NOMO-1 treated with DMSO at 0.1 percent for 48 hours (cell line): ENCODE measurements at regions not wholly inside any gene's neighbourhood (a gene's known extent, or its start where the extent isn't known, plus 50 kb on each side); places are given as distances from the start of the nearest gene placed in this dataset.

Experiments
- DNase-seq: peaks from one replicate; lab custom pipeline; 2025; ENCODE audit not compliant: unreplicated experiment; lab: John Stamatoyannopoulos, UW

DNA sequence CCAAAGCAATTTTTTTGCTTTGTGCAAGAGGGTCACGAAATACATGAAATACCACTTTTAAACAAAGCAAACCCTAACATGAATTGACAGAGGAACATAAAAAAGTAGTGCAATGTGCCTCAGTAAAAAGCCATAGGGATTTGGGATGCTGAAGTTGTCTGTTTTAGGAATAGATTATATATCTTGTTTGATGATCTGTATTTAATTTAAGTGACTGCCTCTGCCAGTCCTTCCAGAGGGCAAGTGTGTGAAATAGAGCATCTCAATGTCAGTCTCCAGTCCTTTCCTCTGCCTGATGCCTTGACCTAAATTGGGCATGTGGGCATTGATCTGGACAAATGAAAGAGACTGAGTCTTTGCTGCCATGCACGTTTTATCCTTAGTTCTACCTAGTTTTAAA lies 222.8 kb downstream of the PTPRC start:
- DNase-seq: no peak

DNA sequence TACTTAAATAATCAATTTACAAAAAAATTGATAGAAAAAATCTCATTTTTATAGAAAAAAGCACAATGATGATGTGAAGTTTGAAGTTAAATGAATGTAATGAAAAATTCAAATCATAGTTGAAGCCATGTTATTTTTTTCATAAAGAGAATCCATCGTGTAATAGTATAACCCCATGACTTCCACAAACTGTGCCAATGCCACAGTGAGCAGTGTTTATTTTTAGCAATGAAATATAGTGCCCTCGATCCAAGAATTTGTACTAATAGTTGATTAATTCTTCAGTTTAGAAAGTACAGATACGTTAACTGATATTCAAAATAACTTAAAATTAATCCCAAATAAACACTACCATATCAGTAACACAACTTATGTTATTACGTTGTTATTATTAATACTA lies 225.9 kb downstream of the PTPRC start:
- DNase-seq: no peak

DNA sequence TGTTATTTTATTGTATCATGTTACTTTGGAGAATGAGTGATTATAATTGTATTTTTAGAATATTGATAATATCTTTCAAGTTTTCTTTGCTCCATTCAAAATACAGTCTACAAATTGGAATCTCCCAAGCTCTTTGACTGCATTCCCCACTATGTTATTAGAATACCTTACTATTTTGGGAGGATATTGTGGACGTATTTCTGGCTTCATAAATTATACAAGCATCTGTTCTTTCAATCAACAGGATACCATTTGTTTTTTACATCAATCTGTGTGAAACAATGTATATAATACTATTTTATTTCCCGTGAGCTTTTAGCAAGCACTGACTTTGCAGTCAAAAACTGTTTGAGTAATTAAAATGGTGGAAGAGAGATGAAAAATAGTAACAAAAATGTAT lies 226.5 kb downstream of the PTPRC start:
- no peak for DNase-seq

DNA sequence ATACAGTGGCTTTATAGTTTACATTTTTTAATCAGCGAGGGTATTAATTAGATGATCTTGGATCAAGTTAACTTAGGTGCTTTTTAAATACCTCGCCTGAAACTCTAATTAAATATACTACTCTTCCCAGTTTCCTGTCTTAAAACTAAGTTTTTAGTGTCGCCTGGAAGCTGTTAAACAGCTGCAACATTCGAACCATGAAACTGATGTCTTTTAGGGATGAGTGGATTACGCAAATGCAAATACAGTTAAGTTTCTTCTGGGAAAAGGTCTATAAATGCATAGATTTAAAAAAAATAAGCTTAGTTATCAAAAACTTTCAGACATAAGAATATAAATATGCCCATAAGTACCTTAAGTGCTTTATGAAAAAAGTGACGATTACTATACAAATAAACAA lies 228.3 kb downstream of the PTPRC start:
- DNase-seq: no peak

DNA sequence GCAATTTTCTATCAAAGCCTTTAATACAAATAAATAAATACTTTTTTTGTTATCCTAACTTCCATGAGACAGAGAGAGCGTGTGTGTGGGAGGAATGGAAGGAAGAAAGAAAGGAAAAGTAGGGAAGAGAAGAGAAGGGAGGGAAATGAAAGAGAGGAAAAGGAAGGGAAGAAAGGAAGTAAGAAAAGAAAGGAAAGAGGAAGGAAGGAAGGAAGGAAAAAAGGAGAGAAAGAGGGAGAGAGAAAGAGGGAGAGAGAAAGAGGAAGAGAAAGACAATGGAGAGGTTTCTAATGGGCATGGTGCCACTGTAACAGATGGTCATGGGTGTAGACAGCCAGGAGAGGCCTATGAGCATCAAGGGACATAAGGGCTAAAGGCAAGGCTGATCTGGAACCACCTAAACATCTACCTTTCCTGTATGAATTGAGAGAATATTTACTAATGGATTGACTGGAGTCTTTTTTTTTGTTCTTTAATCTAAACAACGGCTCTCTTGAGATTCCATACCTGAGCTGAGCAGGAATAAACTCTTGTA lies 234.9 kb downstream of the PTPRC start:
- DNase-seq: no peak

DNA sequence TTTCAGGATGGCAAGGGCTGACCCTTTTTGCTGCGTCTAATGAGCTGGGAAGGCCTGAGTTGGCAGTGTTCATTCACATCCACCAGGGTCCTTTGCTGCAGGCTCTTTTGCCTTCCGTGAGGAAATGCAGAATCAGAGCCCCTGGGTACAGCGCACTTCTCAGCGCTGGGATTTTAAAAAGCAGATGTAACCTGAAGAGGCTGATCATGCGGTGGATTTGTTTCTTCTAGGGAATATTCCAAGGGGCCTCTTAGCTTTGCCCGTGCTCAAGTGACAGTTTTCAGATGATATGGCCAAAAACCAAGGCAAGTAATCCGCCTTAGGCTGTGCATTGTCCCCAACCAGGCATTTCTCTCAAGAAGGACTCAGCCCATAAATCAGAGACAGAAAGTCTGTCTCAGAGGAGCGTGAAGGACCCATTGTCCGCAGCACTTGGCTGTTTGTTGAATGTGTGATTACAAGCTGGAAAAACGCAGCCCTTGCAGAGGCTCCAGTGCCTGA lies 237.6 kb downstream of the PTPRC start:
- no peak for DNase-seq

DNA sequence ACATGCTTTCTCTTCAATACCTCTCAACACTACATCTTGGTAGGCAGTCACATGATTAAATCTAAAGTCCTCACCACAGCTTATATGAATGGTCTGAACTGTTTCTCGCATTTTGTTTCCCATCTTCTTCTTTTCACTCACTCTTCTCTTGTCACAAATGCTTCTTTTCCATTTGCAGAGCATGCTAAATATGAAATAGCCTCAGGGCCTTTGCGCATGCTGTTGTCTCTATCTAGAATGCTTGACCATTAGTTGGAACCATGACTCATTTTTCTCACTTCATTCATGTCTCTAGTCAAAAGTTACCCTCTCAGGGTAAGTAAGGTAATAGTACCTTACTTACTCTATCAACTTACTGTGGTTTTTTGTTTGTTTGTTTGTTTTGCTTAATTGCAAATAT lies 239.7 kb downstream of the PTPRC start:
- DNase-seq: no peak

DNA sequence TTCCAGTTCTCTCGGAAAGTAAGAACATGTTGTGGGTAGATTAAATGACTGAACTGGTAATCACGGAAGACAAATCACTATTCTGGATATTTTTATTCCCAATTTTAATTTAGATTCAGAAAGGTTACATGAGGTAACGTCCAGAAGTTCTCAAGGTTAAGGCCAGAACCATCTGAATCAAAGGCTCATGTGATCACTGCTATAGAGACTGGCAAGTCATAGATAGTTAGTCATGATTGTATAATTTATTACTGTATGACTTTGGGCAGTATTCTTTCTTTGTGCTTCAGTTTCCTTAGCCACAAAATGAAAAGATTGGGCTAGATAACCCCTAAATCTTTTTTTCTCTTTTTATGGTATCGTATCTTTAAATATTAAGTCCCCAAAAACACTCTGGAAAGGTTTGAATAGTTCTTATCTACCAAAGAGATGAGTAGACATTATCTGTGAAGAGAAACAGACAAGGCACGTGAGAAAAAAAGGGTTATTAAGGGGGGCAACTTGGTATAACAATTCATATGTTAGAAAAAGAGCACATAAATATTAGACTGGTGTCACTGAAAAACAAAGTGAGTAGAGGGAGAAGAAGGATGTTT lies 241.0 kb downstream of the PTPRC start:
- DNase-seq: no peak

DNA sequence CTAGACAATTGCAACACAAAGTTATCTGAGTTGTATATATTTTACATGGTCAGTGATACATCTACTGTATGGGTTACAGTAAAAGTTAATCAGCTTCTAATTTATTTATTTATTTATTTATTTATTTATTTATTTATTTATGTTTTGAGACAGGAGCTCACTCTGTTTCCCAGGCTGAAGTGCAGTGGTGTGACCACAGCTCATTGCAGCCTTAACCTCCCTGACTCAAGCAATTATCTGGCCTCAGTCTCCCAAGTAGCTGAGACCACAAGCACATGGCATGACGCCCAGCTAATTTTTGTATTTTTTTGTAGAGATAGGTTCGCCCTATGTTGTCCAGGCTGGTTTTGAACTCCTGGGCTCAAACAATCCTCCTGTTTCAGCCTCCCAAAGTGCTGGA lies 241.6 kb downstream of the PTPRC start:
- DNase-seq: no peak

DNA sequence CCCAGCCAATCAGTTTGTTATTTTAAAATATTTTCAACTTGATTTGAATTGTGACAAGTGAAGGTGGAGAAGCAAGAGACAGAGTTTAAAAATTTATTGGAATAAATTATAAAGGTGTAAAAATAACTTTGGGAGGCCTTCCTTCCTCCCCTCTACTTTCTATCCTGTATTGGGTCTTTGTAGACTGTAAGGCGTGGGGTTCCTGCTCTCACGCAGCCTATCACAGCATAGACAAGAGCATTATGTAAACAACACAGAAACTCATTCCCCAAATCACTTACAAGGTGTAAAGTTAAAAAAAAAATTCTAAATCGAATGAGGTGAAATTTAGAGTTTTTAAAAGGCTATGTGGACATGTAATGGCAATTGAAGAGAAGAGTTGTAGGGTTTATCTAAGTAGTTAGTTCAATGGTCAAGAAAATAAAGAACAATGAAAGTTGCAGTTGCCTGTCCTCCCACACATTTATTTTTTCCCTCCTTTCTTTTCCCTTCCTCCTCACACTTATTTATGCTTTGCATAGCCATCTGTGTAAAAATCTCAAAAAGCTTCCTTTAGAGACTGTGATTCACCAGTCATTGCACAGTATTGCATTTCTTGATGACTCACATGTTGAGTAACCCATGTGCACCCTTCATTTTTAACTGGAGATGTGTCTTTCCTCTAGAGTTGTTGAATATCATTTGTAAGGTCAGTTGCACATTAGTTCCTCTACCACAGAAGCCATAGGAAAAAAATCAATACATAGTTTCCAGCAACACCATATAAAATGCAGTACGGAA lies 242.2 kb downstream of the PTPRC start:
- DNase-seq: peak; percentile 92

DNA sequence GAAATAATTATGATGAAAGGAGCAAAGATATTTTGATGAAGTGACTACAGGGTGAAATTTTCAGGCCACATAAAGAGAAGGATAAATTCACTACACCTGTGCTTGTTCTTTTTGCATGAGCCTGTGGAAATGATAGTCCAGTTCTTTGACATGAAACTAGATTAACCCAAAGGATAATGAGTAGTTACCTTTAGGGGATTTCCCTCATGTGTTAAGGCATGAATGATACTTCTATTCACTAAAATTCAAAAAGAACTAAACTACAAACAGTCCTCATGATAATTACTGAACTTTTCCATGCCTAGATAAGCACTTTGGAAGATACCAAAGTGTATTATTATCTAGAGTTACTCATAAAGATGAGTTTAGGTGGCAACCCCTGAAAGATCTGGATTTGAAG lies 244.3 kb downstream of the PTPRC start:
- no peak for DNase-seq

DNA sequence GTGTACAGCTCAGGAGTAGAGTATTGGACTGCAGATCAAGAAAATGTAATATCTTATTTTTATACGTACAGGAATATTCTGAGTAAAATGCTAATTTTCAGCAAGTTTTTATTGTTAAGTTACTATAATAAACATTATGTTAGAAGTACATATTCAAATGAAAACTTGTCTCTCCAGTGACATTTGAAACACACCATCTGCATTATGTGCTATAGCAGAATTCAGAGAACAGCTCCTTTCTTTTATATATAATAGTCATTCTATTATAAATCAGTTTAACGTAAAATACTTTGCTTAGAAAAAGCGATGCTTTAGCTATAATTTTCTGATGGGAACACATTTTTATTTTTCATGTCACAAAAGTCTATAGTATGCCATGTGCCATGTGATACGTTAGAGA lies 249.0 kb downstream of the PTPRC start:
- no peak for DNase-seq

DNA sequence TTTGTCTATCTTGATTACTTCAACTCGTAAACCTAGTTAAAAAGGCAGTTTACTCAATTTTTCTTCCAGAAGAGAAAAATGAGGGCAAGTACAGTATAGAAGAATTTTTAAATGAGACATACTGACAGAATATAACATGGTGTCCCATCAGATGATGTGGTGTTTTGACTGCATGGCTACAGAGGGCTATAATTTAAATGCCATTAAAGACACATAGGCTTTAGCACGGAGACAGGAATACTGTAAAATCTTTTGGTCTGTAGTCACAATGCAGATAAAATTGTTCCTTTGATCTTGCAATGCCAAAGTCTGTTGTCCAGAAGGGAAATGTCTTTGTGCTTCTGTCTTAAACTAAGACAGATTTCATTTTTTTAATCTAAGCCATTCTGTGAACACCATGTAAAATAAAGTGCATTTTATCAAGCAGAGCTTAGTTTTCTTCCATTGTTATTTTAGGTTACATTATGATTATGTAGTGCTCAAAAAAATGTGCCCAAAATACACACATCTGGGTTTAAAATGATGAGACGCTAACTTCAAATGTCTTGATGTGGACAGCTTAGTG lies 249.6 kb downstream of the PTPRC start:
- DNase-seq: no peak

DNA sequence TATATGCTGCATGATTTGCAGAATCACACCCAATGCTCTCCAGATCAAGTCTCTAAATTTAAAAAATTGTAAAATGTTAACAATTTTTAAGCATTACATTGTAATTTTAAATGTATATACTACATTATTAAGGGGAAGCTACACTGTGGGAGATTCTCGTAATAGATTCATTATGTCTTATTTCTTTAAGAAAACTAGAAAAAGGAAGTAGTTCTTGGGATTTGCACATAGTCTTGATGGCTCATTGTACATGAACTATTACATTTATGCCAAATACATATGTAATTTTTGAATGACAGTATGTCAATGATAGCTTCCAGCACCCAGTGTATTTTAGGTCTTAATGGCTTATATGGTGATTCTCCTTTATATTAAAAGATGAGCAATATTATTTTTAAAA lies 250.3 kb downstream of the PTPRC start:
- DNase-seq: peak; percentile 85

DNA sequence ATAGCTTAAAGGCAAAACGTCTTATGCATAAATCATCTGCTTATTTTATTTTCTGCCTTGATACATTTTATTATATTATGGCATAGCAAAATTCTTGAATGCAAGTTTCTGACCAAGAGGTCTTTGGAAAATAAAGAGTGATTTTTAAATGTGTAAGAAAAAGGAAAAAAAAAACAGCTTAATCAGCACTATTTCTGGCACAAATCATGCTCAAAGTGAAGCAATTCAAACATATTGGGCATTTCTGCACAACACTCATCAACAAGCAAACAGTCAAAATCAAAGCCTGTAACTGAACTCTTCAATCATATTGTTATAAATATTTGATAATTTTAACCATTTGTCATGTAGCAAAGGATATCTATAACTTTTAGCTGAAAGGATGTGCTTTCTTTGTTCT lies 250.9 kb downstream of the PTPRC start:
- DNase-seq: no peak

DNA sequence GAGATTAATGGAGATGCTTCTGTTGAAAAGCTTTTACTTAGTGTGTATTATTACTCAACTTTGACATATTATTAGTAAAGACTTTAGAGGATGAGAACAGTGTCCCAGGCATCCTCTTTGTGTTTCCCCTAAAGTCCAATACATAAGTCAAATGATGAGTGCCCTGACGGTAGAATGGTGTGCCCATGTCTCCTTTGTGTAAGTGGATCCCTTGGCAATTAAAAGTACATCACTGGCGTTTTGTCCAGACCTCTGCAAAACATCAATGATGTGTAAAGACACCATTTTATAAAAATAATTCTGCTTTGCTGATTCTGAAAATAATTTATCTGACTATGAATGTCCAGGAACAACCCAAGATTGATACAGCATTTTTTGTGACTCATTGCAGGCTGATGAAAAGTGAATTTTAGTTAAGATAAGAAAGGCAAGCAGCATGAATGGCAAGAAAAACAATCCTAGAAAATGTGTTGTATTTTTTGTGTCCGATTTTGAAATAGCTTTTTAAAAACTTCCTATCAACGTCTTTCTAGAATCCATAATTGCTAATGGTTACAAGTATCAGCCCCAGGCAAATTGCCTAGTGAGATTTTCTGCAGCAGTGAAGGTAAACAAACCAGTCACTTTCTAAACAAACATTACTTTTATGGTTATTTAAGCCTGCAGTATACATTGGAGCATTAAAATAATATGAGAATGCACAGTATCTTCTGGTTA lies 251.5 kb downstream of the PTPRC start:
- DNase-seq: no peak

DNA sequence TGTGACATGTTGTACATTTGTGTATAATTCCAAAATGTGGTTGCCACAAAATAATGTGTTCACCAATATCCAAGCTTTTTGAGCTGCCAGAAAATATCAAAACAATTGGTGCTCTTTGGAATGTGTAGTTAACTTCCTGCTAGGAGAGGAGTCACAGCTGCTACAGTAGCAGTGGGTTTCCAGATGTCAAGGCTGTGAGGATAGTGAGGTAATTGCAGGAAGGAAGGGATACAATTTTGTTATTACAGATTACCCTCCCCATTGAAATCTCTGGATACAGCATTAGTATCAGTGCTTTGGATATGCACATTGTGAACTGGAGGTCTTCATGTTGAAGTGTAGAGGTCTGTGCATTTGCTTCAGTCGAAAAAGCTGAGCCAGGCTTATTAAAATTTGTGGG lies 253.2 kb downstream of the PTPRC start:
- no peak for DNase-seq

DNA sequence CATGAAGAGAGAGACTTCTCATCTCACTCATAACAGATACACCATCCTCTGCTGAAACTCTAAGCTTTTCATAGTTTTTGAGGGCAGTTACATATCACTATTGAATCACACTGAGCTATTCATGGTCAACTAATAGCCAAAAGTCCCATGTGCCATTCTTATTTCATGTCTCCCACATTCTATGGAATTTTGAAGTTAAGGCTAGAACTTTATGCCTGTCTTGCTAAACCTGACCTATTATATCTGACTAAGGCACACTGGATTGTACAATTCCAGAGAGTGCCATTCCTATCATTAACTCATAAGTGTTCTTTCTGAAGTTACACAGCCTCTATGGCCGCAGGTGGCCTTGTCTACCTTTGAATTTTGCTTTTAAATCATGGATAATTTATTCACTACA lies 254.3 kb downstream of the PTPRC start:
- no peak for DNase-seq

DNA sequence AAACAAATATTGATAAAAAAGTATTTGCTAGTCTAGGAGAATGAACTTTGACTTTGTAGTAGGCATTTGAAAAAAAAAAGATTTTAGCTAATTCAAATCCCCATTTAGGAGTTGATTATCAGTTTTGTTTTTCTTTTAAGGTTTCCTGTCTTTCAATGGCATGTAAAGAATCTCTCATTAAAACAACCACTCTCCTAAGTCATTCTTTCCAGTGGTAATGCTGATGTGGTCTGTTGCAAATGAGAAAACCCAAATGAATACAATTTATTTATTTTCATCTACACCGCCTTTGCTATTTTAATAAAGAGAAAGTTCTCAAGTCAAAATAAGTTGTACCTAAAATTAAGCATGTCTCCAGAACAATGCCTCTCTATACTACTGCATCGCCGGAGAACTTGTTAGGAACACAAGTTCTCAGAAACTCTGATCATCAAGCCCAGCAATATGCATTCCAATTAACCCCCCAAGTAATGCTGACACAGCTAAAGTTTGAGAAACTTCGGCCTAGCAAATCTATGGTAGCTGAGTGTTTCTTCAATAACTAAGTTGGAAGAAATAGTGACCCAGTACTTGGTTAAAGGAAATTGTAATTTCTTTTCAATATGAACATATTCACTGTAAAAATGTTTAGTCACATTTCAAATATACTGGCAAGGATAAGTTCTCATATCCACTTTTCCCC lies 255.1 kb downstream of the PTPRC start:
- DNase-seq: no peak

DNA sequence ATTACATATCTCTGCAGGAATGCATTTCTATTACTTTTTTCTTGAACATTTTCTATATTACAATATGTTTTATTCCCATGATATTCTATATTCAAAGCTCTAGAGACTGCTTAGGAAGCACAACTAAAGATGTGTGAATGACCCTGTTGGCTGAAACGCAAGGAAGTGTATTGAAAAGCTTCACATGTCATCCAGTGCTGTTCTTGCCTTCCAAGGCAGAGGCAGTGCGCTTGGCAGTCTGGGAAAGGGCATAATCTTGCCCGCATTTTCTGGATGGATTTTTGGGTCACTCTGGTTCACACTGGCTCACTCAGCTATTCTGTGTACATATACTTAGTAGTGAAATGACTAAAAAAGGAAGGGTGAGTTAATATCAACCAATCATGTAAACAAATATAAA lies 262.4 kb downstream of the PTPRC start:
- no peak for DNase-seq

DNA sequence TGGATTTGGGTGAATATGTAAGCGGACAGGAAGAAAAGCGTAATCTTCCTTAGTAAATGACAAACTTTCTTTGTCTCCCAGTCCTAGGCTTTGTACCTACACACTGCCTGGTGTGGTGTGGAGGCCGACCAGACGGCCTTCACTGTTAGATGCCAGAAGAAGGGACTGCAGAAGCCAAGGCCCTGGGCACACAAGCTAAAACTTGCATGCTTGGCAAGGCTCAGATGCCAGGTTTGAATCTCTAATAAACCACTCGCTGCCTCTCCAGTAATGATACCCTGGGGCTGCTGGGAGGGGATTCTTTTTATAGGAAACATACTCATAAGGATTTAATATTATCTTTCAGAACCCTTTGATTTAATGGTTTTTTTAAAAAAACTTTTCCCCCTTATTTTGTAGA lies 263.8 kb downstream of the PTPRC start:
- no peak for DNase-seq
